ENCODE measurements at regions not wholly inside any gene's neighbourhood (a gene's known extent, or its start where the extent isn't known, plus 50 kb on each side); places are given as distances from the start of the nearest gene placed in this dataset.

DNA sequence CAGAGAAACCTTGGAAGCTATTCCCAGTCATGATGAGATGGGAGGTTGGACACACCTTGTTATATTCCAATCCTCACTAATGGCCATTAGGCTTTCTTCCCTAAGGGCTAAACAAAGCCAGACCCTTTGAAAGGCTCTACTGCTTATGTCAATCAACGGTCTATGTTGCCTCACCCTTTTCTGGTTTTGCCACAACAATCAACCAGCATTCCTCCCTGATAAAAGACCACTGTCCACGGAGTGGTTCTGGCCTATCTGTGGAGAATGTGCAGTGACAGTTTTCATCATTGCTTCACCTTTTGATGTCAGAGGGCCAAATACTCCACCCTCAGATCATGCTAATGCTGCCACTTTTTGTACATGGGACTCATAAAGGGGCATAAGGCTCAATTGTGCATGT lies 913.4 kb downstream of the RPA4 start:
- TF ChIP-seq, protein P1, sequence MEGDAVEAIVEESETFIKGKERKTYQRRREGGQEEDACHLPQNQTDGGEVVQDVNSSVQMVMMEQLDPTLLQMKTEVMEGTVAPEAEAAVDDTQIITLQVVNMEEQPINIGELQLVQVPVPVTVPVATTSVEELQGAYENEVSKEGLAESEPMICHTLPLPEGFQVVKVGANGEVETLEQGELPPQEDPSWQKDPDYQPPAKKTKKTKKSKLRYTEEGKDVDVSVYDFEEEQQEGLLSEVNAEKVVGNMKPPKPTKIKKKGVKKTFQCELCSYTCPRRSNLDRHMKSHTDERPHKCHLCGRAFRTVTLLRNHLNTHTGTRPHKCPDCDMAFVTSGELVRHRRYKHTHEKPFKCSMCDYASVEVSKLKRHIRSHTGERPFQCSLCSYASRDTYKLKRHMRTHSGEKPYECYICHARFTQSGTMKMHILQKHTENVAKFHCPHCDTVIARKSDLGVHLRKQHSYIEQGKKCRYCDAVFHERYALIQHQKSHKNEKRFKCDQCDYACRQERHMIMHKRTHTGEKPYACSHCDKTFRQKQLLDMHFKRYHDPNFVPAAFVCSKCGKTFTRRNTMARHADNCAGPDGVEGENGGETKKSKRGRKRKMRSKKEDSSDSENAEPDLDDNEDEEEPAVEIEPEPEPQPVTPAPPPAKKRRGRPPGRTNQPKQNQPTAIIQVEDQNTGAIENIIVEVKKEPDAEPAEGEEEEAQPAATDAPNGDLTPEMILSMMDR (conservative IDR thresholded peaks at IDR 0.05): no peak
- TF ChIP-seq ZFX (IDR thresholded peaks at IDR 0.05): no peak
- H3K27ac ChIP-seq: no peak overlapping the region

DNA sequence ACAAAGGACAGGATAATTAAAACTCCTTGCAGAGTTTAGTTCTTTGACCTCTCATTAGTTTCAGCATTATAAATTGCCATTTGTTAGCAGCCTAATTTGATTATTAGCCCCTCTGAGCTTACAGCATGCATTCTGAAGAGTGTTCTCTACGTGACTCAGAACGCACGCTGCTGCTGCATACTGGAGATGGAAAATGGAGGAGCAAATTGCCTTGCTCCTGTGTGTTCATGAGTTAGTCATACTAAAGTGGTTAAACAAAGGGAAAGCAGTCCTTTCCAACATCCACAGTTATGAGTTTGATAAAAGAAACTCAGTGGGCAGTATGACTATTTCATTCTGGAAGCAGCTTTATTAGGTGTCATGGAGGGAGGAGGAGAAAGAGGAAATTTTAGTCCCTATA lies 922.5 kb downstream of the RPA4 start:
- H3K27ac ChIP-seq: no peak overlapping the region
- TF ChIP-seq, protein P1 (conservative IDR thresholded peaks at IDR 0.05): no peak
- TF ChIP-seq ZFX (IDR thresholded peaks at IDR 0.05): no peak

DNA sequence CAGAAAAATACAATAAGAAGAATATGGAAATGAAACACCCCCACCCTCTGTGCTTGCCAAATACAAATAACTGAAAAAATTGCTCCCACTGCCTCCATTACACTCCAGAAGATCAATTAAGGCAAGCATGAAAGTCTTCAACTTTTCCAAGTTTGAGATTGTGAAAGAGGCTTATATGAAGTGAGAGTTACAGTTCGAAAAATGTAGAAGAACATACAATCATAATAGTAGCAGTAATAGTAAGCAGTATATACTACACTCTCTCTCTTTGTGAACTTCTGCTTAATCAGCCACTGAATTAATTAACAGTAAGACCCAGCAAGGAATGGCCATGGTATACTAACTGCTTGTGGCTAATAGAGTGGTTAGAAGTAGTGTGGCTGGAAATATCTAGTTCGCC lies 923.2 kb downstream of the RPA4 start:
- no peak overlapping the region for H3K27ac ChIP-seq
- TF ChIP-seq, protein P1 (conservative IDR thresholded peaks at IDR 0.05): no peak
- no peak for TF ChIP-seq ZFX (IDR thresholded peaks at IDR 0.05)

DNA sequence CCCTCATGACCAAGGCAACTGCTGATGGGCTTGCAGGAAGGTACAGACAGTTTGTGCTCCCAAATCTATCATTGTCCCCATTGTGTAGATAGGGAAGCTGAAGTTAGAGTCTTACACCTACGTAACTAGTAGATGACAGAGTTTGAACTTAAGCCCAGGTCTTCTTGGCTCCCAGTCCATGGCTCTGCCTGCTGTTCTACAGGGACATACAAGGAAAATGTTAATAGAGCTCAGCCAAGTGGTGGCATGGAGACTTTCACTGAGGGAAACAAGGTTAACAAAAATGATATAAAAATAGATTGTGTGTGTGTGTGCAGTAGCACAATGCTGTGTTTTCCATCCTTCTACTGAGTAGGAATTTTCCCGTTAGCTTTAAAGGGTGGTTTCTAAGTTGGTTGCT lies 936.5 kb downstream of the RPA4 start:
- TF ChIP-seq ZFX (IDR thresholded peaks at IDR 0.05): no peak
- TF ChIP-seq, protein P1 (conservative IDR thresholded peaks at IDR 0.05): no peak
- H3K27ac ChIP-seq: no peak overlapping the region

DNA sequence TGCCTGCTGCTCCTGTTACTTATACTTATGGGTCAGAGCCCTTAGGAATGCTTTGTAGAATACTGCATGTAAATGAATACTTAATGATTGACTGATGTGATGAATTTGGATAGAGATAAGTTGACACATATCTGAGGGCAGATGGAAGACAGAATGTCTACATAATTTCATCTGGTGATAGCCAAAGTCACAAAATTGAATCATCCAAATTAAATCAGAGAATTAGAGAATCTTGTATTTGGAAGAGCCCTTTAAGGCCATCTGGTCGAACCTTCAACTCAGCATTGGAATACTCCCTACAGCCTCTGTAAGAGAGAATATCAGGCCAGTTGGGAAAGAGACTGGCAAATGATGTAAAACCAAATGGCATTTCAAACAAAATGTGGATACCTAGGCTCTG lies 944.8 kb downstream of the RPA4 start:
- H3K27ac ChIP-seq: no peak overlapping the region
- TF ChIP-seq, protein P1 (conservative IDR thresholded peaks at IDR 0.05): no peak

DNA sequence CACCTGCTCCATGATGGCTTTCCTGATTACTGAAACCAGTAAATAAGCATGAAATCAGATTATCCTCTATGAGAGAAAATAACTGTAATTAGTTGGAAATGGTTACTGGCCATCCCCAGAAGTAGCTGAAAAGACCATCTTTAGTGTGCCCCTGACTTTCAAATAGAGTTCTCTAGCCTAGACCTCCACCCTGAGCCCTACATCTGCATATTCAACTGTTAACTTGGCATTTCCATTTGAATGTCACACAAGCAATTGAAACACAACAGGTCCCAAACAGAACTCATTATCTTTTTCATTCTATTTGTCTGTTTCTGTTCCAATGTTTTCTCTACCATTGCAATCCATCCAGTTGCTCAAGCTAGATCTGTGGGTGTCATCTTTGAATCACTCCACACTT lies 952.3 kb downstream of the RPA4 start:
- H3K27ac ChIP-seq: no peak overlapping the region
- TF ChIP-seq ZFX (IDR thresholded peaks at IDR 0.05): no peak
- TF ChIP-seq, protein P1 (conservative IDR thresholded peaks at IDR 0.05): no peak

DNA sequence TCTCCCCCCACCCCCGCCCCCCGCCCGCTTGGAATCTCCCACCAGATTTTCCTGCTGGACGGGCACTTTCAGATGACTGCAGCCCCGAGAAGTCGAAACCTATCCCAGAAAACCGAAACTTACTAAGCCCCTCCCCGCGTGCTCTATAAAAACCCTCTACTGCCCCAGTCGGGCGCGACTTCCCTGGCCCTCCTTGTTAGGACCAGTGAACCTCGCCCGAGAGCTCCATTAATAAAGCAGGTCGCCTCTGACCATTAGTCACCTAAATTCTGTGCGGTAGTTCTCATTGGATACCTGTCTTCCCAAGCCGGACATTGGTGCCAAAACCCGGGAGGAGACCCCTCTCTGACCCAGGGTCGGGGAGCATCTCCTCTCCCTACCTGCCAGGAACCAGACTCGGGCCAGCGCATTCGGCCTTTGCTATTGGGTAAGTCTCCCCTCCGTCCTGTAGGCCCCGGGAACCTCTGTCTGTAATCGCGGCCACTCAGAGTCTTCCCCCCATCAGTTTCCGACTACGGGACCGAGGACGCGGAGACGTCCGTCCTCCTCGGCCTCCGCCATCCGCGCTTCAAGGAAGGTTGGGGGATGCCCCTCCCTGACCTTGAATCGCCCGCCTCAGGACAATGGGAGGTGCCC lies 958.0 kb downstream of the RPA4 start:
- TF ChIP-seq, protein P1 (conservative IDR thresholded peaks at IDR 0.05): no peak
- no peak for TF ChIP-seq ZFX (IDR thresholded peaks at IDR 0.05)
- no peak overlapping the region for H3K27ac ChIP-seq
